GM21447 (cell line): ENCODE measurements at regions not wholly inside any gene's neighbourhood (a gene's known extent, or its start where the extent isn't known, plus 50 kb on each side); places are given as distances from the start of the nearest gene placed in this dataset.

ENCODE experiments used
- ATAC-seq: cut with Tn5 transposase; IDR thresholded peaks from one replicate; pipeline ENCODE4 v1.9.1; 2021; ENCODE audit not compliant: unreplicated experiment

DNA sequence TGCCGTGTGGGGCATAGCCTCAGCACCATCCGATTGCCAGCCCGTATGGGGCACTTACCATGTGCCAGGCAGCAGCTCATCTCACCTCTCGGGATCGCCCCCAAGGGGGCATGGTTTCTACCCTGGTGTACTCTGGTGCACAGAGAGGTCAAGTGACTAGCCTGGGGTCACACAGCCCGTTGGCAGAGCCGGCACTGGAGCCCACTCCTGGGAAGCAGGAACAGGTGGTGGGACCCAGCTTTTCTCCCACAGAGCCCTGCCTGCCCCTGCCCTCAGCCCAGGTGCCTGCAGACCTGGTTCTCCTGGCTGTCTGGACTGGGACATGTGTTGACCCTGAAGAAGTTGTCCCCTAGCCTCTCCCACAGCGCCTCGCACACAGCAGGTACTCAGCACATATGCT is 141.8 kb upstream of the CIBAR2 start:
- ATAC-seq, result no peak

DNA sequence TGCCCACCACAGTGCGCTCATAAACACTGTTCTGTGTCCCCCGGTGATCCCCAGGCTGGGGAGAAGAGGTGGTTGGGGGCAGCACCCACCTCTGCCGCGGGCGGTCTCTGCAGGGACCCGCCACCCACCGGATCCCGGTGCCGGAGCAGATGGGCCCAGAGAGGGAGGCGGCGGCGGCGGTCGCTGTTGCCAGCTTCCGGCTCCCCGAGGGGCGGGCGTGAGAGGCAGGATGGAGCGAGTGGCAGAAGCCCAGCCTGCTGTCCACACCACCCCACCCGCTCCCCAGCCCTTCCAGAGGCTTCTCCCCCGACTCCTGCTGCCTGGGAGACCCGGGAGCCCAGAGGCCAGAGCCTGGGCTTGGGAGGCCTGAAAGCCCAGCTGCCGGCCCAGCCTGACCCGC is 142.6 kb upstream of the CIBAR2 start:
- ATAC-seq, result no peak

DNA sequence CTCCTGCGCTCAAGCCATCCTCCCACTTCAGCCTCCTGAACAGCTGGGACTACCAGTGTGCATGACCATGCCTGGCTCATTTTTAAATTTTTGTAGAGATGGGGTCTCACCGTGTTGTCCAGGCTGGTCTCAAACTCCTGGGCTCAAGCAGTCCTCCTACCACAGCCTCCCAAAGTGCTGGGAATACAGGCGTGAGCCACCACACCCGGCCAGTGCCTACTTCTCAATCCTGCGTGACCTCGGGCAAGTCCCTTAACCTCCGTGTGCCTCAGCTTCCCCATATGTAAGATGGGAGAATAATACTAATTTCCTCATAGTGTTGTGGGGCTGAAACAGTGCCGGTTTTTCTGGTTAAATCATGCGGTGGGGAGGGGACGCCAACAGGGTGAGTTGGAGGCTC is 143.5 kb upstream of the CIBAR2 start:
- no peak for ATAC-seq

DNA sequence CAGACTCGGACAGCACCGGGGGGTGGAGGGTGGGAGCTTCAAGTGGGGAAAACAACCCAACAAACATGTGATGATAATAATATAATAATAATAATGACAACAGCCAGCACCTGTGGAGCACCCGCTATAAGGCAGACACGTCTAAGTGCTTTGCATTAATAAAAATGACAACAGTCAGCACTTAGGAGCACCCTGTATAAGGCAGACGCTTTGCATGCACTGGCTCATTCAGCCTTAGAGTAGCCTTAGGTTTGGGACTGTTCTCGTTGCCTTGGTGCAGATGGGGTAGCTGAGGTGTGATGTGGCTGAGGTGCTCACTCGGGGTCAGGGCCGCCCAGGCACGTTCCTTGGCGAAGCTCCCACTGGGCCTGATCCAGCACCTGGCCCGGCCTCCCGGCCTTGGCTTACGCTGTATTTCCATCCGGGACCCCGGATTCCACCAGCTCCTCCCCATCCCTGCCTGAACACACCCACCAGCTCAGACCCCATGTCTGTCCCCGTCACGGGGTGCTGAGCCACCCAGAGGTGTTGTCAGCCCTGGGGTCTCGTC is 144.0 kb upstream of the CIBAR2 start:
- no peak for ATAC-seq

DNA sequence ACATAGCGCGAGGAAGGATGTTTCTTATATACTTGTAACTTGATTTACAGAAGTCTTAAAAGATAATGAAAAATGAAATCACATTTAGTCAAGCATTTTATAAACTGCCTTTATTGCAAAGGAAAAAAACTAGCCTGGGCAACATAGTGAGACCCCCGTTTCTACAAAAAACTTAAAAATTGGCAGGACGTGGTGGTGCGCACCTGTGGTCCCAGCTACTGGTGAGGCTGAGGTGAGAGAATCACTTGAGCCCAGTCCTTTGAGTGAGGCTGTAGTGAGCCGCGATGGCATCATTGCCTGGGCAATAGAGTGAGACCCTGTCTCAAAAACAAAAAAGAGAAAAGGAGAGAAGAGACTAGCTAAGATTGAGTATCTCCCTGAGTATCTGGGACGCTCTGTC is 145.2 kb upstream of the CIBAR2 start:
- ATAC-seq, result no peak

DNA sequence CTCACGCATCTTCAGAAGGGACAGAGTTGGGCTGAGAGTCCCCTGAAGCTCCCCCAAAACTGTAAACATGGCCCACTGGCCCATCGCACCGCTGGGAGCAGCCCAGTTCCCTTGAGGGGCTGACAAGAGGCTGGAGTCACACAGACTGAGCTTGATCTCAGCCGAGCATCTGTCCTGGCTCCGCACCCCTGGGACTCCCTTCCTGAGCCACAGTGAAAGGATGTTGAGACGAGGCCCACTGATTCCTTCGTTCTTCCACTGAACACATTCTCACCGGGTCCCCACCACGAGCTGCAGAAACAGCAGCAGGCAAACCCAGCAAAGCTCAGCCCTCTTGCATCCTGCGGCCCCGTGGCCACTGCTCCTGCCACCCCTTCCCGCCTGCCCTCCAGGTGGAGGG is 145.9 kb upstream of the CIBAR2 start:
- no peak for ATAC-seq

DNA sequence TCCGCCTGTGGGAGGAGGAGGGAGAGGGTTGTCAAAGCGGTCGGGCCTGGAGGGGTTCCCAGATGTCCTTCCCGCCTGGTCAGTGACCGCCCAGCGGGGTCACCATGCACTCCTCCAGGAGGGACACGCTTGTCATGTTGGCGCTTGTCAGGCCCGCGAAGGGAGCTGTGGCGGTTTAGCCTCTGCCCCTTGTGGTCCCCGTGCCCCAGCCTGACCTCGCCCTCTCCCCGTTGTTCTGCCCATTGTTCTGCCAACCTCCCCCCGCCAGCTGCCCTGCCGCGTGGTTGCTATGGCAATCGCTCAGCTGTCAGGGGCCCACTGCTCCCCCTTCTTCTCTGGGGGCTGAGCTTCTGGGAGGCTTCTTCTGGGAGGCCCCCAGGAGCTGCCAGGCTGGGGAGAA is 146.4 kb upstream of the CIBAR2 start:
- no peak for ATAC-seq

DNA sequence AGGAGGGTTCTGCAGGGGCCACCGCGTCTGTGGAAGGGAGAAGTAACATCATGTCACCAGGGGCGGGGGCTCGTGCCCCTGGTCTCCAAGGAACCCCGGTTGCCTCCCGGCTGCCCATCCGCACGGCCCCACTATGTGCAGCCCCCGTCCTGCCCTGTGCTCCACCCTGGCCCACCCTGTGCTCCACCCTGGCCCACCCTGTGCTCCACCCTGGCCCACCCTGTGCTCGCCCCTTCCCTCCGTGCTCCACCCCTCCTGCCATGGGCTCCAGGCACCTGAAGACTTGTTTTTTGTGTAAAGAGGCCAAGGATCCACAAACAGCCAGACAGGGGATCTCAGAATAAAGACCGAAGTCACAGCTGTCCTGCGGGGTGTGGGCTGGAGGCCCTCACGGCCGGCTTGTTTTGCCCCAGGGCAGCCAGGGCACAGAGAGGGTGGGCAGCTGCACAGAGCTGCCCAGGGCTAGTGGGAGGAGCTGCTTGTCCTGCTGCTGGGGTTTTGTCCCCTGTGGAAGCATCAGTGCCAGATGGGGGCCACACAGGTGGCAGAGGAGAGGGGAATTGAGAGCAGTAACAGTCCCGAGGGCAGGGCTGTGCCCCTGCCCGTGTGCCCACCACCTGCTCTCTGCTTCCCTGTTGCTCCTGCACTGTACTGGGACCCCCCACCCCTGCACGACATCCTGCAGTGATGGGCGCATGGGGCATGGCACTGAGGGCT is 147.0 kb upstream of the CIBAR2 start:
- no peak for ATAC-seq

DNA sequence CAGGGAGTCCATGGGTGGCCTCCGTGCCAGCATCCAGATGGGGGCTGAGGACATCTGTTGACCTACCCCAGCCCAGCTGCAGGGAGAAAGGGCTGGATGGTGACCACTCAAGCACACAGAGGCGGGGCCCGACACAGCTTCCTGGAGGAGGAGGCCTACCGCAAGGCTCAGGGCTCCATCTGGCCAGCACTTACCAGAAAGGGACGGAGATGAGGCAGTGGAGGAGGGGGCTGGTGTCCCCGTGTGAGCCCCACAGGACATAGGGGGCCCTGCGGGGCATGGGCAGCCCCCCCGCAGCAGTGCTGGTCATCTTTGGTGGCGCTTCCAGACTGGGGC is 147.5 kb upstream of the CIBAR2 start:
- ATAC-seq, result no peak

DNA sequence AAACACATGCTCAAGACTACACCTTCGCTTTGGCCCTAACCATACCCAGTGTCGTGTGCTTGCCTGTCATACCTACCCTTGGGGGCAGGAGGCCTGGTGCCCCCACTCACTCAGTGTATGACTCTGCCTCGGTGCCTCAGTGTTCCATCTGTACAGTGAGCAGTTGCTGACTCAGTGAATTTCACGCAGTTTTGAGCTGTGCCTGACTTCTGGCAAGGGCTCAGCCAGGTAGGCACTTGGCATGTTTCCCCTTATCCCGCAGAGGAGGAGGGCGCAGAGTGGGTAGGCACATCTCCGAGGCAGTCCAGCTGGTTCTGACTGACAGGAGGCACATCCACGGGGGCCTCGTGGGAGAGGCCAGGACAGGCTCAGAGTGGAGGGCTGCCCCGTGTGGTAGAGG is 148.9 kb upstream of the CIBAR2 start:
- no peak for ATAC-seq

DNA sequence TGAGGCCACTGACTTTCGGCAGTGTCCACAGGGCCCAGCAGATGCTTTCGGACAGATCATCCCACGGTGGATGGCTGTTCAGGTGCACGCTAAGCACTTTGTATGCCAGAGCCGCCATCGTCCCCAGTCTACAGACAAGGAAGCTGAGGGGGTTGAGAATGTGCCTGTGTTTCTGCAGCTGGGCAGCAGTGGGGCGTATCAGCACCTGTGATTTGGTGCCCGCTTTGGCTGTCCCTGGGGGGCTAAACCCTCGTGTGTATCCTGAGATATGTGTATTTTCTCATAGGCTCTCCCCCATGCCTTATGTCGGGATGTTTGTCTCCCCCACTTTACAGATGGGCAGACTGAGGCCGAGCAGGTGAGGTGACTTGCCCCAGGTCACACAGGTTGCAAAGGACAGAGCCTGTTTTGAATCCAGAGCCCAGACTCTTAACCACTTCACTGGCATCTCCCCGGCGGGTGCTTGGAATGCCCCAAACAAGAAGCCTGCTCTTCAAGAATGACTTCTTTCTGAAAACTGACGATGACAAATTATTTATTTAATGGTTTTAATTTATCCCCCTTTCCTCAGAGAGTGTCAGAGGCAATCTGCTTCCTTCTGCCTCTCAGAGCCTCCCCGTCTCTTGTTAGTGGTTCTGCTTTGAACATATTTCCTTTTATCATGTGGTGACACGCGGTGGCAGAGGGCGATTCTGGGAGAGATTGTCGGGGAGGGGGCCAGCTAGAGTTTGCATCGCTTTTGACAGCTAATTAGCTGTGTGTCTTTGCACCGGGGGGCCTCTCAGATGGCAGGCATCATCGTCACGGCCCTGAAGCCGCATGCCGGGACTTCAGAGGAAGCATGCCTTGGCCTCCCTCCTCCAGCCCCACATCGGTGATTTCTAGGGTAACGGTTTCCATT is 149.6 kb upstream of the CIBAR2 start:
- no peak for ATAC-seq

DNA sequence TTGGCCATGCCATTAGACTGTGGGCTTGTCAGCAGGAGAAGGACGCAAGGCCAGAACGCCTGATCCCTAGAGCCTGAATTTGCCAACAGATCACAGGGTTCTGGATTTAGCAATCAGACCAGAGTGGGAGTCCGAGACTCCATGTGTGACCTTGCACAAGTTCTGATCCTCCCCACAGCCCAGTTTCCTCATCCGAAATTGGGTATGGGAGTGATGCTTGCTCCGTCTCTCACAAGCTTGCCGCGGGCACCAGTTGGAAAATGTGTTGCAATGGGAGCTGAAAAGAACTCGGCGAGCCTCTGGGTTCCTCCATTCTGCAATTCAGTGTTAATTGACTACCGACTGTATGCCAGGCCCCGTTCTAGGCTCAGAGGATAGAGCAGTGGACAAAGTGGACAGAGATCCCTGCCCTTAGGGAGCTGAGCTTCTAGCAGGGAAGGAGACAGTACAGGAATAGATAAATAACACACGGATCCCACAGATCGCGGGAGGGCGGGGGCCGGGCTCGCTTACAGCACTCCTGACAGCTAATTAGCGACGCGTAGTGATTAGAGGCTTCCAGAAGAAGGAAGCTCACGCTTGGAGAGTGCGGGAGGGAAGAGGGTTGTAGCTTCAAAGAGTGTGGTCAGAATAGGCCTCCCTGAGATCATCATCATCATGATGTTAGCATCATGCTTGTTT is 150.4 kb upstream of the CIBAR2 start:
- no peak for ATAC-seq

DNA sequence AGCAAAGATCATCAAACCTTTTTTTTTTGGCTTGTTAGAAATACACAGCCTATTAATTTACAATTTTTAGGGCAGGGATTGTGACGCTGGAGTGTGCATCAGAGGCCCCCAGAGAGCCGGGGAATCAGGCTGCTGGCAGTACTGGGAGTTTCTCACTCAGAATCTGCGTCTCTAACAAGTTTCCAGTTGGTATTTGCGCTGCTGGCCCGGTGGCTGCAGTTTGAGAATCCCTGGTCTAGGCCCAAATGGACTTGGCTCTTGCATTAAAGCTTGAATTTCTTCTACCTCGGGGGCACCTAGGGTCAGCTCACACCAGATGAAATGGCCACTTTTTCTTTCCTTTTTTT is 150.9 kb upstream of the CIBAR2 start:
- ATAC-seq, result no peak

DNA sequence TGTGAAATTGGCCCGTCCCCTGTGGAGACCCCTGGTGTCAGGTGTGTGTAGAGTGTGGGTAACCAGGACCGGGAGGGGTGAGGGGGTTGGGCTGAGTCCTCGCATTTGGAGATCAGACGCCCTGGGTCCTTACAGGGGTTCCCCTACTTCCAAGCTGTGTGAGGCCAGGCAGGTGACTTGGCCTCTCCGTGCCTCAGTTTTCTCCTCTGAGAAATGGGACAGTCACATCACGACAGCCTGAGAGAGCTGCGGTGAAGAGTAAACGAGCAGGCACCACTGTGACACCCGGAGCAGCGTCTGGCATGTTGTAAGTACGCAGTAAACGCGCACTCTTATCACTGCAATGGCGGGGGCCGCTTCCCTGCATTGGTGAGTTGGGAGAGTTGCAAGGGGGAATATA is 152.5 kb upstream of the CIBAR2 start:
- ATAC-seq, result no peak

DNA sequence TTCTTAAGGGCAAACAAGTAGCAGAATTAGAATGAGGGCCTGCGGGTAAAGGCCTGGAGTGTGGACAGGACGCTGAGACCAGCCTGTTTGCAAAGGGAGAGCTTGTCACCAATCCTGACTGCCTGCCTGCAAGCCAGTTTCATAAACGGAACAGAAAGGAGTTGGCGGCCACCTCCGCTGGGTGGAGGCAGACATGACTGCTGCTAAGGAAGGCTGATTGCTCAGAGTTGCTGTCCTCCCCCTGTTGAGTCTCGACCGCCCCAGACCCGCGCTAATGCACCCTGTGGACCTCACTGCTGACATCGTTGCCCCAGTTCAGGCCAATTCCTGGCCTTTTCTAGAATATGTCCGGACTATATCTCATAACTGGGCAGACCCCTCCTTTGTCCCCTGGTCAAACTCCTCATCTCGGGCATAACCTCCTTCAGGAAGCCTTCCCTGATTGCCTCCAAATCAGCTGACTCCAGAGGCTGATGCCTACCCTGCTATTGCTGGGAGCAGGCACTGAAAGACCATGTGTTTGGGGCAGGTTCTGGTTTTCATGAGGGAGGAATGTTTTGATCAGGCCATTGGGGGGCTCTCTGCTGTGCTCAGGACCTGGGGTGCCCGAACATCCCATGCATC is 153.0 kb upstream of the CIBAR2 start:
- ATAC-seq, result no peak

DNA sequence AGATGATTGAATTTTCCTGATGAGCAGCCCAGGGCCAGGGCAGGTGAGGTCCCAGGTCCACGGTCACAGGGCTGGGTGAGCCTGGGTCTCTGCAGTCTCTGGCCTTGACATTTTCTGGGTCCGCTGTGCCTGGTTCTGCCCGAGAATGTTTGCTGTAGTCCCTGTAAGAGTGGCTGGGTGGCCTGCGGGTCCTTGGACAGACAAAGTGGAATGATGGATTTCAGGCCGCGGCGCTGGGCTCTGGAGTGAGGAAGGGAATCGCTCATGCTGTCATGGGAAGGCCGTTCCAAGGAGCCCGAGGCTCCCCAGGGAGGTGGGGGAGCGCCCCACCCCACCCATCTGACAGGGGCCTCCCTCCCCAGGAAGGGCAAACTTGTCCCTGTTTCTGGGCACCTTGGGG is 153.5 kb upstream of the CIBAR2 start:
- no peak for ATAC-seq

DNA sequence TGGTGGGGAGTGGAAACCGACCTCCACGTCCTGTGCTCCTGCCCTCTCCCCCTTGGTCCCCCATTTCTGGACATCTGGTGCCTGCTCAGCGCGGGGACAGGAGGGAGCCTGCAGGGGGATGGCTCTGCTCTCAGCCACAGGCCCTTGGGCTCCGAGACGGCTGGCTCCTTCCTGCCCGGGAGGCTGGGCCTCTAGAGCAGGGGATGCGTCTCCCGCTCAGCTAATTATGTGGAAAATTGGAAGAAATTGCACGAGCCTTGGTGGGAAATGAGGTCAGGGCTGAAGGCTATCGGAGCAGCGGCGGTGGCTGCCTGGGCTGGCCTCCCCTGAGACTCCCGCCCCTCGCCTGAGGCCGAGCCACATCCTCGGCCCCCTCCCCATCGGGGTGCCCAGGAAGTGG is 154.6 kb upstream of the CIBAR2 start:
- no peak for ATAC-seq

DNA sequence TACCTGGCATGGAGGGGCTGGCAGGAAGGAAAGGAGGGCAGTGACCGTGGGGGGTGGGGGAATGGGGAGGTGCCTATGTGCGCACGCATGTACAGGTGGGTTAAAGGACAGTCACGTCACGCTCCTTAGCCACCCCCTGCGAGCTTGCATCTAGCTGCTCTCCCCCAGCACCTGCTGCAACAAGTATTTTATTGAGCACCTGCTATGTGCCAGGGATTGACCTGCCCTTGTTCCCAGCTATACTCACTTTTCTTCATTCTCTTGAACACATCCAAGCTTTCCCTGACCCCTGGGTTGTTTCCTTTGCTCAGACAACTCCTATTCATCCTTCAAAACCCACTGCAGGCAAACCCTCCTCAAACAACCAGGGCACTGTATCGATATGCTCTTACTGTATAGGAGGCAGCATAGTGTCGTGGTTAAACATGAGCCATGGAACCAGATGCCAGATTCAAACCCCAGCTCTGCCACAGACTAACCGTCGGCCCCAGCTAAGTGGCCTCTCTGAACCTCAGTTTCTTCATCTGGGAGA is 155.2 kb upstream of the CIBAR2 start:
- no peak for ATAC-seq

DNA sequence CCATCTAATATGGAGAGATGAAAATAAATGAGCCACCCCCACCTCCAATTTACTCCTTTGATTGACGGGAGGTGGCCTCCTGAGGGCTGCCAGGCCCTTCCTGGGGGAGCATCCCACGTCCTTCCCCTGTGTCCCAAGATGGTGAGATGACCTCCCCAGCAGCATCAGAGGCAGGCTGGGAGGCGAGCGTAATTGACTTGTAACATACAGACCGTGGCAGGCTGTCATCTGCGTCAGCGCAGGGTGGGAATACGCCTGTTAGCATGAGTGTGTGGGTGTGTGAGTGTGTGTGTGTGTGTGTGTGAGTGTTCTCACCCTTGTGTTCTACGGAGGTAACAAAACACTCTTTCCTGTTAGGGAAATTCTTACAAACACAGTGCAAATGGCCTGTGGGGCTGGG is 156.9 kb upstream of the CIBAR2 start:
- ATAC-seq, result no peak

DNA sequence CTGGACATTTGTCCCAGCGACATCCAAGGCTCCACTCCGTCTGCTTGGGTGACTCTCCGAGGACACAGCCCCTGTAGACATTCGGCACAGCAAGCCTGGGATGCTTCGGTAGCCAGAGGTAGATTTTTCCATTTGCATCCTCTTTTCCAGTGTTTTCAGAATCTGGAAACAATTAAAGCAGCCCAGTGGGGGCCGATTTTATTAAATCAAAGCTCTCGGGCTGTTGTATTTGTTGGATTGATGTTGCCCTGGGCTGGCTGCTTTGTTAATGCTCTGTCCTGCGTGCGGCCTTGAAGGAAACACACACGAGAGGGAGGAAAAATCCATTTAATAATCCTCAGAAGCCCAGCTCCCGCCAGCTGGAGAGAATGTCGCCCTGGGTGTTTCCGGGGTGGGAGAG is 158.1 kb upstream of the CIBAR2 start:
- ATAC-seq, result no peak

DNA sequence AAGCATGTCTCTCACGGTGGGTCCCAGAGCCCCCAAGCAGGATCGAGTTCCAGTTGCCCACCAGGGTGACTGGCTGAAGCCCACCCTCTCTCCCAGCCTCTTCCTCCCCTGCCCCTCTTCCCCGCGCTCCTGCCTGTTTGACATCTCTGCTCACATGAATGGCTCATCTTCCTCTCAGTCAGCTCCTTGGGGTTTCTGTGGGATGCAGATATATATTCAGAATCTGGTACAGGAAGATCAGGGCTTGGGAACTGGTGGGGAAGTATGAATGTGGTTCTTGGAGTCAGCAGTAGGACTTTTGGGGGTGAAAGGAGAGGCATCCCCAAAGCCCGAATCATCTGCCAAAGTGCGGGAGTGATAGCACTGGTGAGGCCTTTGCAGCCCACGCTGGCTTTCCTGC is 158.9 kb upstream of the CIBAR2 start:
- ATAC-seq, result no peak
